Myocyte (in vitro differentiated cells): ENCODE measurements at regions not wholly inside any gene's neighbourhood (a gene's known extent, or its start where the extent isn't known, plus 50 kb on each side); places are given as distances from the start of the nearest gene placed in this dataset.

ENCODE experiments used
- DNase-seq: peaks from one replicate; pipeline ENCODE4 v3.0.0-alpha.2; 2012; ENCODE audit warnings: low read depth

GRCh38 chr7:52705768-52706167 is 329.7 kb upstream of the POM121L12 start:
- no peak for DNase-seq

- DNase-seq, result no peak
These were observed 335.1 kb upstream of the POM121L12 start for GRCh38 chr7:52700349-52700748.

GRCh38 chr7:52695973-52696595 is 339.3 kb upstream of the POM121L12 start:
- DNase-seq, result no peak

- DNase-seq, result peak; percentile 47
These were observed 344.2 kb upstream of the POM121L12 start for GRCh38 chr7:52691257-52691656.

- DNase-seq, result peak; percentile 47
These were observed 345.5 kb upstream of the POM121L12 start for GRCh38 chr7:52689912-52690311.

GRCh38 chr7:52685333-52685732 is 350.1 kb upstream of the POM121L12 start:
- peak; percentile 96 for DNase-seq

GRCh38 chr7:52684388-52684787 is 351.0 kb upstream of the POM121L12 start:
- DNase-seq, result peak; percentile 88

GRCh38 chr7:52682993-52683392 is 352.4 kb upstream of the POM121L12 start:
- DNase-seq, result no peak

GRCh38 chr7:52670608-52671225 is 364.7 kb upstream of the POM121L12 start:
- DNase-seq, result no peak

- no peak for DNase-seq
These were observed 366.4 kb upstream of the POM121L12 start for GRCh38 chr7:52669031-52669430.

GRCh38 chr7:52668435-52668834 is 367.0 kb upstream of the POM121L12 start:
- no peak for DNase-seq

GRCh38 chr7:52659178-52659577 is 376.3 kb upstream of the POM121L12 start:
- DNase-seq, result no peak

GRCh38 chr7:52656098-52656497 is 379.3 kb upstream of the POM121L12 start:
- DNase-seq, result no peak

GRCh38 chr7:52652621-52653020 is 382.8 kb upstream of the POM121L12 start:
- DNase-seq, result no peak

GRCh38 chr7:52648872-52649271 is 386.6 kb upstream of the POM121L12 start:
- DNase-seq, result peak; percentile 39

GRCh38 chr7:52647046-52647445 is 388.4 kb upstream of the POM121L12 start:
- no peak for DNase-seq

- peak; percentile 87 for DNase-seq
These were observed 395.5 kb upstream of the POM121L12 start for GRCh38 chr7:52639981-52640380.

GRCh38 chr7:52639126-52639525 is 396.3 kb upstream of the POM121L12 start:
- no peak for DNase-seq

GRCh38 chr7:52635021-52635420 is 400.4 kb upstream of the POM121L12 start:
- DNase-seq, result no peak

GRCh38 chr7:52620849-52621248 is 414.6 kb upstream of the POM121L12 start:
- DNase-seq, result no peak

- no peak for DNase-seq
These were observed 418.9 kb upstream of the POM121L12 start for GRCh38 chr7:52616552-52616951.

GRCh38 chr7:52615021-52615695 is 420.3 kb upstream of the POM121L12 start:
- no peak for DNase-seq

- DNase-seq, result no peak
These were observed 425.9 kb upstream of the POM121L12 start for GRCh38 chr7:52609511-52609910.
